GM12878 (cell line): ENCODE measurements at regions not wholly inside any gene's neighbourhood (a gene's known extent, or its start where the extent isn't known, plus 50 kb on each side); places are given as distances from the start of the nearest gene placed in this dataset.

ENCODE experiments used
- ATAC-seq: fragments of 200-7000 bp; cut with Tn5 transposase; 3 replicates; pipeline ENCODE4 v1.9.1; 2020; ENCODE audit warnings: mild to moderate bottlenecking, moderate library complexity
- BruUV-seq: library from RNA; stranded (reverse); fragments of 400-500 nt; replicated peaks from 2 replicates; lab custom pipeline; 2021; lab: Mats Ljungman, UMichigan
- CTCF ChIA-PET: fragments of 300-600 bp; sonication (Branson Sonifier 250); formaldehyde crosslinking; extraction: SDS; loops from one replicate; lab custom pipeline; 2021; ENCODE audit warnings: inconsistent platforms; lab: Yijun Ruan, JAX
- POLR2A ChIA-PET: fragments of 350-600 bp; formaldehyde crosslinking; extraction: SDS; loops from one replicate; lab custom pipeline; 2021; ENCODE audit warnings: inconsistent platforms; lab: Charles Lee
- RAD21 ChIA-PET: fragments of 300-600 bp; sonication (Branson Sonifier 250); formaldehyde crosslinking; loops from one replicate; lab custom pipeline; 2023; ENCODE audit warnings: antibody characterized with exemption; ENCODE audit not compliant: unreplicated experiment; lab: Charles Lee
- SMC1A ChIA-PET: fragments of 300-600 bp; sonication (Branson Sonifier 250); formaldehyde crosslinking; loops from one replicate; lab custom pipeline; 2023; ENCODE audit not compliant: unreplicated experiment, uncharacterized antibody; lab: Charles Lee
- DNase-seq: peaks from one replicate; pipeline ENCODE4 v3.0.0-alpha.2; 2011; ENCODE audit warnings: low read depth, low spot score
- FAIRE-seq: peaks from 3 replicates; lab custom pipeline; 2011; peaks lifted over from hg19 to GRCh38; lab: Jason Lieb, UNC
- H2AFZ ChIP-seq: 2 replicates; pipeline ENCODE4 v1.6.0; 2011; ENCODE audit warnings: low read depth, low read length, control low read depth; ENCODE audit not compliant: control insufficient read depth
- H3K27ac ChIP-seq: 2 replicates; pipeline ENCODE4 v1.5.1; 2011; ENCODE audit warnings: control low read depth; ENCODE audit not compliant: control insufficient read depth, insufficient read depth
- H3K27me3 ChIP-seq, 2 experiments: replicated peaks in 1 of 2; 2 replicates each; pipeline versions ENCODE4 v1.6.0 to v1.6.1; 2011; ENCODE audit warnings: low read length in 1 of 2; ENCODE audit not compliant: control insufficient read depth in 2 of 2, insufficient read depth in 2 of 2
- H3K36me3 ChIP-seq, 2 experiments: 2 replicates each; pipeline ENCODE4 v1.5.1; 2011; ENCODE audit warnings: low read length in 1 of 2; ENCODE audit not compliant: control insufficient read depth in 2 of 2, insufficient read depth in 2 of 2
- H3K4me1 ChIP-seq: 2 replicates; pipeline ENCODE4 v1.6.1; 2011; ENCODE audit warnings: mild to moderate bottlenecking, low read length, moderate library complexity, mixed read lengths; ENCODE audit not compliant: control insufficient read depth, insufficient read depth
- H3K4me2 ChIP-seq: 2 replicates; pipeline ENCODE4 v1.6.0; 2011; ENCODE audit warnings: control low read depth; ENCODE audit not compliant: control insufficient read depth, insufficient read depth
- H3K4me3 ChIP-seq: fragments of 200-600 bp; sonication (generic); 2 replicates; pipeline ENCODE4 v1.5.1; 2016
- H3K79me2 ChIP-seq: 2 replicates; pipeline ENCODE4 v1.6.0; 2011; ENCODE audit warnings: low read length; ENCODE audit not compliant: control insufficient read depth, insufficient read depth
- H3K9ac ChIP-seq: 2 replicates; pipeline ENCODE4 v1.8.0; 2011; ENCODE audit warnings: low read length, control low read depth, mixed read lengths; ENCODE audit not compliant: control insufficient read depth, insufficient read depth
- H3K9me3 ChIP-seq: replicated peaks from 3 replicates; pipeline ENCODE4 v1.5.1; 2011; ENCODE audit warnings: mild to moderate bottlenecking, low read length; ENCODE audit not compliant: control insufficient read depth, insufficient read depth
- H4K20me1 ChIP-seq: 2 replicates; pipeline ENCODE4 v1.6.0; 2011; ENCODE audit not compliant: control insufficient read depth, insufficient read depth
- CREM ChIP-seq: IDR thresholded peaks from 2 replicates; pipeline ENCODE4 v1.6.1; 2014; ENCODE audit warnings: antibody characterized with exemption, low read depth
- EZH2 ChIP-seq: IDR thresholded peaks from 2 replicates; pipeline ENCODE4 v1.6.1; 2012; ENCODE audit warnings: low read depth, mild to moderate bottlenecking, control low read depth, inconsistent platforms, low read length, borderline replicate concordance; ENCODE audit not compliant: control insufficient read depth
- FOS ChIP-seq: IDR thresholded peaks from 3 replicates; pipeline ENCODE4 v1.6.1; 2011; ENCODE audit warnings: borderline replicate concordance; ENCODE audit not compliant: insufficient read length; ENCODE audit errors: extremely low read depth
- FOXM1 ChIP-seq: IDR thresholded peaks from 2 replicates; pipeline ENCODE4 v1.6.1; 2012; ENCODE audit warnings: low read depth, mild to moderate bottlenecking, inconsistent platforms, low read length, moderate library complexity
- HDGF ChIP-seq: fragments of 450-650 bp; IDR thresholded peaks from 2 replicates; pipeline ENCODE4 v1.6.1; 2016; ENCODE audit warnings: antibody characterized with exemption
- JUND ChIP-seq: IDR thresholded peaks from 2 replicates; pipeline ENCODE4 v1.6.1; 2012; ENCODE audit warnings: low read depth, mild to moderate bottlenecking, low read length, improper control_type of control experiment, moderate library complexity
- NBN ChIP-seq: fragments of 450-650 bp; IDR thresholded peaks from 2 replicates; pipeline ENCODE4 v1.6.1; 2016
- POU2F2 ChIP-seq: IDR thresholded peaks from 3 replicates; pipeline ENCODE4 v1.6.1; 2011; ENCODE audit warnings: low read depth, mild to moderate bottlenecking, low read length, borderline replicate concordance
- RAD21 ChIP-seq: IDR thresholded peaks from 2 replicates; pipeline ENCODE4 v1.6.1; 2011; ENCODE audit warnings: mild to moderate bottlenecking, low read depth, low read length, moderate library complexity; ENCODE audit not compliant: insufficient read depth
- RCOR1 ChIP-seq: conservative IDR thresholded peaks from 2 replicates; pipeline ENCODE4 v1.6.1; 2012; ENCODE audit warnings: low read depth, low read length, improper control_type of control experiment
- RELB ChIP-seq: fragments of 450-650 bp; IDR thresholded peaks from 2 replicates; pipeline ENCODE4 v1.6.1; 2017; ENCODE audit warnings: low read depth, mild to moderate bottlenecking, moderate library complexity
- RUNX3 ChIP-seq: IDR thresholded peaks from 2 replicates; pipeline ENCODE4 v1.6.1; 2012; ENCODE audit warnings: low read length, inconsistent platforms
- SMAD5 ChIP-seq: IDR thresholded peaks from 2 replicates; pipeline ENCODE4 v1.6.1; 2016; ENCODE audit warnings: antibody characterized with exemption, low read depth
- SREBF2 ChIP-seq: IDR thresholded peaks from 2 replicates; pipeline ENCODE4 v1.6.1; 2012; ENCODE audit warnings: mild to moderate bottlenecking, low read length
- TCF3 ChIP-seq: IDR thresholded peaks from 2 replicates; pipeline ENCODE4 v1.6.1; 2012; ENCODE audit warnings: low read depth, mild to moderate bottlenecking, low read length, borderline replicate concordance; ENCODE audit not compliant: insufficient read depth
- ZBED1 ChIP-seq: IDR thresholded peaks from 2 replicates; pipeline ENCODE4 v1.6.1; 2016; ENCODE audit warnings: borderline replicate concordance
- ZNF384 ChIP-seq: IDR thresholded peaks from 2 replicates; pipeline ENCODE4 v1.6.1; 2012; ENCODE audit warnings: low read depth, mild to moderate bottlenecking, low read length, improper control_type of control experiment, borderline replicate concordance
- WGBS: methylation state at CpG from one replicate; pipeline ENCODE4 v1.1.6; 2016; ENCODE audit warnings: low lambda C conversion rate; ENCODE audit not compliant: insufficient replicate concordance, insufficient coverage; ENCODE audit errors: missing lambda C conversion rate; 5-methylcytosine and 5-hydroxymethylcytosine counted together
- in situ Hi-C: fragments of 300-500 bp; cut with MboI; formaldehyde crosslinking; loops from 9 replicates; pipeline ENCODE4 v1.14.3; 2018; ENCODE audit warnings: mixed read lengths
- intact Hi-C: fragments of 100-400 bp; cut with micrococcal nuclease; formaldehyde crosslinking; loops from one replicate; pipeline ENCODE4 v1.14.2; 2022; ENCODE audit not compliant: unreplicated experiment

GRCh38 chr21:28152732-28153131 lies 839.9 kb downstream of the LTN1 start:
- ChIA-PET CTCF (no interaction called here), POLR2A (no interaction called here), RAD21 (no interaction called here), SMC1A (no interaction called here)
- no peak overlapping the region for H3K9ac ChIP-seq
- H3K4me1 ChIP-seq: no peaks in the 10 kb centered on the region
- H4K20me1 ChIP-seq: no peaks in the 10 kb centered on the region
- H3K4me3 ChIP-seq: no peak overlapping the region
- no TSS peak for BruUV-seq
- no peak for ATAC-seq
- in situ Hi-C loops: no loop called here
- H3K27me3 ChIP-seq: no peaks in the 10 kb centered on the region
- FAIRE-seq: no peak
- no peaks in the 10 kb centered on the region; the same call in 2 of the 3 replicates for H3K9me3 ChIP-seq
- no peak for TF ChIP-seq RELB
- no peak for TF ChIP-seq RUNX3
- TF ChIP-seq NBN: no peak
- TF ChIP-seq ZNF384: no peak
- no peak for TF ChIP-seq ZBED1
- no peak for TF ChIP-seq RAD21
- no peak for TF ChIP-seq HDGF
- no peak for TF ChIP-seq EZH2
- no peak for TF ChIP-seq FOS
- TF ChIP-seq RCOR1: no peak
- no peak for TF ChIP-seq POU2F2
- no peak for TF ChIP-seq SMAD5
- TF ChIP-seq CREM: no peak
- no peak for TF ChIP-seq TCF3
- no peak for TF ChIP-seq SREBF2
- no peak for TF ChIP-seq FOXM1
- TF ChIP-seq JUND: no peak
- no peak for DNase-seq
- H3K36me3 ChIP-seq: no peaks in the 10 kb centered on the region
- H3K4me2 ChIP-seq: no peak overlapping the region
- H3K27ac ChIP-seq: no peak overlapping the region
- 0% methylated on average over 1 of the region's 1 CpG for WGBS
- intact Hi-C loops: no loop called here
- H2AFZ ChIP-seq: no peak overlapping the region
- H3K79me2 ChIP-seq: no peaks in the 10 kb centered on the region
